Endothelial cell of umbilical vein (primary cell): ENCODE measurements at regions not wholly inside any gene's neighbourhood (a gene's known extent, or its start where the extent isn't known, plus 50 kb on each side); places are given as distances from the start of the nearest gene placed in this dataset.

Experiments used
- CTCF ChIP-seq, 2 donors: IDR thresholded peaks; 1 replicate in 1 of 2; 2 replicates in 1 of 2; pipeline ENCODE4 v1.5.1; 2011; ENCODE audit warnings: low read length in 2 of 2, mild to moderate bottlenecking in 2 of 2, moderate library complexity in 2 of 2, control low read depth in 1 of 2, inconsistent platforms in 1 of 2, low read depth in 1 of 2; ENCODE audit not compliant: insufficient read depth in 1 of 2; ENCODE audit errors: extremely low read depth in 1 of 2
- EZH2 ChIP-seq: IDR thresholded peaks from 2 replicates; pipeline ENCODE4 v1.6.1; 2012; ENCODE audit warnings: borderline replicate concordance, low read depth, mild to moderate bottlenecking, moderate library complexity, low read length, inconsistent platforms; ENCODE audit not compliant: severe bottlenecking
- FOS ChIP-seq: IDR thresholded peaks from 2 replicates; pipeline ENCODE4 v1.6.1; 2011; ENCODE audit warnings: mild to moderate bottlenecking, low read length, moderate library complexity, borderline replicate concordance; ENCODE audit not compliant: insufficient read depth
- GATA2 ChIP-seq: IDR thresholded peaks from 2 replicates; pipeline ENCODE4 v1.7.0; 2011; ENCODE audit warnings: low read depth, mild to moderate bottlenecking, moderate library complexity, mixed read lengths, low read length; ENCODE audit not compliant: insufficient read length, insufficient read depth
- JUN ChIP-seq: IDR thresholded peaks from 2 replicates; pipeline ENCODE4 v1.6.1; 2011; ENCODE audit warnings: borderline replicate concordance, low read depth; ENCODE audit not compliant: insufficient read length, insufficient read depth
- MAX ChIP-seq: IDR thresholded peaks from 2 replicates; pipeline ENCODE4 v1.6.1; 2011; ENCODE audit not compliant: insufficient read depth, insufficient read length
- MYC ChIP-seq: IDR thresholded peaks from one replicate; pipeline ENCODE4 v1.6.1; 2011; ENCODE audit warnings: mild to moderate bottlenecking, low read depth, low read length
- POLR2A ChIP-seq: IDR thresholded peaks from 2 replicates; pipeline ENCODE4 v1.6.1; 2012; ENCODE audit warnings: low read depth, mild to moderate bottlenecking, control low read depth, low read length
- POLR2AphosphoS5 ChIP-seq: IDR thresholded peaks from 2 replicates; pipeline ENCODE4 v1.6.1; 2012; ENCODE audit warnings: low read depth, mild to moderate bottlenecking, control low read depth, low read length, moderate library complexity; ENCODE audit not compliant: insufficient read depth

- TF ChIP-seq CTCF (IDR thresholded peaks at IDR 0.05; ENCODE audit: extremely low read depth in 1 of 2, insufficient read depth in 1 of 2, low read depth in 1 of 2, low read length in 2 of 2) (no peak), GATA2 (no peak), EZH2 (no peak), FOS (no peak), POLR2AphosphoS5 (no peak), MAX (no peak), MYC (no peak), POLR2A (no peak), JUN (no peak)
These were observed 163.3 kb upstream of the GSE1 start for GRCh38 chr16:85449885-85450245.
